Astrocyte of the spinal cord (primary cell): ENCODE measurements at regions not wholly inside any gene's neighbourhood (a gene's known extent, or its start where the extent isn't known, plus 50 kb on each side); places are given as distances from the start of the nearest gene placed in this dataset.
A peak's percentile ranks its signal among the peaks of the same experiment; 100 is the strongest.

Experiments used
- DNase-seq: peaks from one replicate; pipeline ENCODE4 v3.0.0; 2011; ENCODE audit warnings: low read depth, low spot score
- H3K4me3 ChIP-seq: 2 replicates; pipeline ENCODE4 v1.5.1; 2011; ENCODE audit warnings: low read depth, mild to moderate bottlenecking, low read length, moderate library complexity
- CTCF ChIP-seq: IDR thresholded peaks from 2 replicates; pipeline ENCODE4 v1.5.1; 2012; ENCODE audit warnings: low read depth, mild to moderate bottlenecking, low read length, inconsistent platforms
- in situ Hi-C: cut with HindIII; loops from 2 replicates; pipeline ENCODE4 v1.10.0; 2017; ENCODE audit warnings: low sequenced_read_pairs

- H3K4me3 ChIP-seq: no peak overlapping the region
- in situ Hi-C loops: no loop called here
- no peak for DNase-seq
- no peak for TF ChIP-seq CTCF
Observed at GRCh38 chr15:36358523-36358922, 220.9 kb upstream of the CDIN1 start.

- no peak for TF ChIP-seq CTCF
- in situ Hi-C loops: no loop called here
- DNase-seq: no peak
- H3K4me3 ChIP-seq: no peak overlapping the region
Observed at GRCh38 chr15:36359286-36359685, 220.1 kb upstream of the CDIN1 start.

- DNase-seq: peak; percentile 69
- no peak overlapping the region for H3K4me3 ChIP-seq
- no peak for TF ChIP-seq CTCF
- in situ Hi-C loops: no loop called here
Observed at GRCh38 chr15:36361351-36361870, 218.0 kb upstream of the CDIN1 start.

GRCh38 chr15:36362509-36362915, 216.9 kb upstream of the CDIN1 start:
- TF ChIP-seq CTCF: no peak
- no peak overlapping the region for H3K4me3 ChIP-seq
- DNase-seq: no peak
- in situ Hi-C loops: no loop called here

GRCh38 chr15:36363335-36363734, 216.1 kb upstream of the CDIN1 start:
- DNase-seq: peak; percentile 63
- TF ChIP-seq CTCF: no peak
- in situ Hi-C loops: no loop called here
- no peak overlapping the region for H3K4me3 ChIP-seq

GRCh38 chr15:36364377-36364776, 215.0 kb upstream of the CDIN1 start:
- no peak overlapping the region for H3K4me3 ChIP-seq

More at GRCh38 chr15:36364377-36364776, 215.0 kb upstream of the CDIN1 start:
- in situ Hi-C loops: no loop called here
- DNase-seq: peak; percentile 71
- TF ChIP-seq CTCF: no peak
